Neural progenitor cell (in vitro differentiated cells): ENCODE measurements at regions not wholly inside any gene's neighbourhood (a gene's known extent, or its start where the extent isn't known, plus 50 kb on each side); places are given as distances from the start of the nearest gene placed in this dataset. TPM values are rescaled to one million over a fixed set of nuclear protein-coding genes. Genes with fewer than 3 reads are reported as not detected.

Experiments
- DNase-seq: peaks from one replicate; pipeline ENCODE4 v3.0.0-alpha.2; 2016; ENCODE audit warnings: low spot score
- H2AFZ ChIP-seq: fragments of 200-600 bp; sonication (generic); replicated peaks from 2 replicates; pipeline ENCODE4 v1.6.1; 2016; ENCODE audit warnings: antibody characterized with exemption
- H3F3A ChIP-seq: fragments of 200-600 bp; sonication (generic); 2 replicates; pipeline ENCODE4 v1.6.1; 2016; ENCODE audit warnings: antibody characterized with exemption, low read depth
- H3K27ac ChIP-seq: fragments of 200-600 bp; sonication (generic); 2 replicates; pipeline ENCODE4 v1.5.1; 2016; ENCODE audit warnings: mild to moderate bottlenecking
- H3K27me3 ChIP-seq: fragments of 200-600 bp; sonication (generic); 2 replicates; pipeline ENCODE4 v1.6.1; 2016; ENCODE audit warnings: mild to moderate bottlenecking, moderate library complexity
- H3K36me3 ChIP-seq: fragments of 200-600 bp; sonication (generic); 2 replicates; pipeline ENCODE4 v1.5.1; 2016
- H3K4me1 ChIP-seq: fragments of 200-600 bp; sonication (generic); 2 replicates; pipeline ENCODE4 v1.6.1; 2016; ENCODE audit warnings: mixed run types
- H3K4me2 ChIP-seq: fragments of 200-600 bp; sonication (generic); 2 replicates; pipeline ENCODE4 v1.6.1; 2016
- H3K4me3 ChIP-seq: fragments of 200-600 bp; sonication (generic); 2 replicates; pipeline ENCODE4 v1.5.1; 2016
- H3K79me2 ChIP-seq: fragments of 200-600 bp; sonication (generic); 2 replicates; pipeline ENCODE4 v1.6.1; 2016; ENCODE audit warnings: low read depth
- H3K9ac ChIP-seq: fragments of 200-600 bp; sonication (generic); 2 replicates; pipeline ENCODE4 v1.6.1; 2016
- H3K9me3 ChIP-seq: fragments of 200-600 bp; sonication (generic); 2 replicates; pipeline ENCODE4 v1.5.1; 2016; ENCODE audit warnings: low read depth
- H4K20me1 ChIP-seq: fragments of 200-600 bp; sonication (generic); 2 replicates; pipeline ENCODE4 v1.6.1; 2016; ENCODE audit warnings: low read depth
- H3K27ac Mint-ChIP-seq: 3 replicates; pipeline ENCODE4 v1.8.0; 2021; ENCODE audit warnings: mixed read lengths
- H3K27me3 Mint-ChIP-seq: 2 replicates; pipeline ENCODE4 v1.8.0; 2022; ENCODE audit warnings: low read depth, mild to moderate bottlenecking, inconsistent platforms, moderate library complexity, mixed read lengths; ENCODE audit not compliant: insufficient read depth
- H3K36me3 Mint-ChIP-seq: 3 replicates; pipeline ENCODE4 v1.8.0; 2021; ENCODE audit warnings: mixed read lengths
- H3K4me1 Mint-ChIP-seq: 3 replicates; pipeline ENCODE4 v1.8.0; 2021; ENCODE audit warnings: mixed read lengths
- H3K4me3 Mint-ChIP-seq: 3 replicates; pipeline ENCODE4 v1.8.0; 2021; ENCODE audit warnings: mild to moderate bottlenecking, moderate library complexity, mixed read lengths
- H3K9me3 Mint-ChIP-seq: 3 replicates; pipeline ENCODE4 v1.8.0; 2020; ENCODE audit warnings: mixed read lengths
- EZH2phosphoT487 ChIP-seq: fragments of 200-600 bp; sonication (generic); IDR thresholded peaks from 2 replicates; pipeline ENCODE4 v1.6.1; 2017; ENCODE audit warnings: antibody characterized with exemption
- small RNA-seq: library from RNA; depleted of rRNA; stranded (forward); fragments of <200 nt; gene quantifications from one replicate; pipeline ENCODE3, GENCODE V24; 2015
- TF ChIP-seq, protein P1 (sequence below): fragments of 200-600 bp; sonication (generic); IDR thresholded peaks from 2 replicates; pipeline ENCODE4 v1.5.1; 2017; ENCODE audit warnings: antibody characterized with exemption, mild to moderate bottlenecking

DNA sequence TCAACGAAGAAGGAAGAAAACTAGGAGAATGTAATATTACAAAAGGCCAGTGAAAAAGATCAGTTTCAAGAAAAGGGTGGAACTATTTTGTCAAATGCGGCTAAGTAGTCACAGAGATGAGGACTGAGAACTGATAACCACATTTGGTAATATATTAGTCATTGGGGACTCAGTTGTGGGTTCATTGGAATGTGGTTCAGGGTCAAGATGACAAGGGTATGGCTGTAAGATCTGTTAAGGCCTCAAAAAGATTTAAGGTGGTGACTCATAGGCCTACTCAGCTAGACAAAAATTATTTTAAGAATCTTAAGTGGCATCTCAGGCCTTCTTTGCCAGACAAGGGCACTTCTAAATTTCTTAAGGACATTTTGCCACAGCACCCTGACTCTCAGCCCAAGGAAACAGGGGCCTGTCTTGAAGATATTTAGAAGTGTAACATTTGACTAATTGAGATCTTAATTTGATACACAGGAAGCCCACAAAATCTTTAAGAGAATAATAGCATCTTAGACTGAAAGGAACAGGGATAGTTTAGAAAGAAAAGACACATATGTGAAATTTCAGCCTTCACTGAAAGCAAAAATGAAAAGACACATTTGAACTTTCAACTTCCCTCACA, 81.3 kb downstream of the STRADB start:
- no peaks in the 10 kb centered on the region for H3K4me1 ChIP-seq
- peaks cover 10% of the 10 kb centered on the region for H3K9me3 Mint-ChIP-seq
- H3K79me2 ChIP-seq = no peaks in the 10 kb centered on the region
- H3F3A ChIP-seq = no peaks in the 10 kb centered on the region
- H3K27me3 Mint-ChIP-seq = no peaks in the 10 kb centered on the region
- no peaks in the 10 kb centered on the region for H3K4me1 Mint-ChIP-seq
- no peaks in the 10 kb centered on the region for H3K36me3 ChIP-seq
- H3K4me2 ChIP-seq = no peak overlapping the region
- H3K9ac ChIP-seq = no peak overlapping the region
- no peak overlapping the region for H3K4me3 ChIP-seq
- no peak overlapping the region for H3K27ac Mint-ChIP-seq
- no peaks in the 10 kb centered on the region for H3K27me3 ChIP-seq
- H3K36me3 Mint-ChIP-seq = no peaks in the 10 kb centered on the region
- no peak overlapping the region for H2AFZ ChIP-seq
- no peak for TF ChIP-seq EZH2phosphoT487
- TF ChIP-seq, protein P1, sequence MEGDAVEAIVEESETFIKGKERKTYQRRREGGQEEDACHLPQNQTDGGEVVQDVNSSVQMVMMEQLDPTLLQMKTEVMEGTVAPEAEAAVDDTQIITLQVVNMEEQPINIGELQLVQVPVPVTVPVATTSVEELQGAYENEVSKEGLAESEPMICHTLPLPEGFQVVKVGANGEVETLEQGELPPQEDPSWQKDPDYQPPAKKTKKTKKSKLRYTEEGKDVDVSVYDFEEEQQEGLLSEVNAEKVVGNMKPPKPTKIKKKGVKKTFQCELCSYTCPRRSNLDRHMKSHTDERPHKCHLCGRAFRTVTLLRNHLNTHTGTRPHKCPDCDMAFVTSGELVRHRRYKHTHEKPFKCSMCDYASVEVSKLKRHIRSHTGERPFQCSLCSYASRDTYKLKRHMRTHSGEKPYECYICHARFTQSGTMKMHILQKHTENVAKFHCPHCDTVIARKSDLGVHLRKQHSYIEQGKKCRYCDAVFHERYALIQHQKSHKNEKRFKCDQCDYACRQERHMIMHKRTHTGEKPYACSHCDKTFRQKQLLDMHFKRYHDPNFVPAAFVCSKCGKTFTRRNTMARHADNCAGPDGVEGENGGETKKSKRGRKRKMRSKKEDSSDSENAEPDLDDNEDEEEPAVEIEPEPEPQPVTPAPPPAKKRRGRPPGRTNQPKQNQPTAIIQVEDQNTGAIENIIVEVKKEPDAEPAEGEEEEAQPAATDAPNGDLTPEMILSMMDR = no peak
- H4K20me1 ChIP-seq = no peaks in the 10 kb centered on the region
- no peak overlapping the region for H3K4me3 Mint-ChIP-seq
- no peak overlapping the region for H3K27ac ChIP-seq
- peaks cover 7% of the 10 kb centered on the region for H3K9me3 ChIP-seq
- no peak for DNase-seq

Small RNAs in the stretch of these regions (small RNA-seq; reads per million reads assigned to genes)
- not detected for gene MTND4LP16
